ENCODE measurements at regions not wholly inside any gene's neighbourhood (a gene's known extent, or its start where the extent isn't known, plus 50 kb on each side); places are given as distances from the start of the nearest gene placed in this dataset.
"Not testable (repeated sequence)": the region's sequence is repeated elsewhere in the genome, so short reads cannot be mapped to it uniquely, and the experiment has no call there.

DNA sequence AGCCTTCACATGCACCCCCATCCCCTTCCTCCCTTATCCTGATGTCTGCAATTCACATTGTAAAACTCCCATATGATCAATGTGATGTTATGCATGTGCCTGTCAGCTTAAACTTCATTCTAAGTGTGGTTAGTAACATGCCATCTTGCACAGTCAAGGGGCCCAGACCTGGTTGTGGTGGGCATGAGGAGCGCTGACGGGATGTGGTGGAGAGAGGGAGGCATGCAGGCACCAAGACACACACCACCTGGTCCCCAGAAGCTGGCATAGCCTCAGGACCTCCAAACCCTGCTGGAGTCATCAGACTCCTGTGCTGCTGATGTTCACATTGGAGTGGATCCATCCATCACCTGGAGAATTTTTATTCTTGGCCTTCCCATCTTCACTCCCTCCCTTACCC, 90.5 kb upstream of the ABCC4 start:
- no peak for DNase-seq

DNA sequence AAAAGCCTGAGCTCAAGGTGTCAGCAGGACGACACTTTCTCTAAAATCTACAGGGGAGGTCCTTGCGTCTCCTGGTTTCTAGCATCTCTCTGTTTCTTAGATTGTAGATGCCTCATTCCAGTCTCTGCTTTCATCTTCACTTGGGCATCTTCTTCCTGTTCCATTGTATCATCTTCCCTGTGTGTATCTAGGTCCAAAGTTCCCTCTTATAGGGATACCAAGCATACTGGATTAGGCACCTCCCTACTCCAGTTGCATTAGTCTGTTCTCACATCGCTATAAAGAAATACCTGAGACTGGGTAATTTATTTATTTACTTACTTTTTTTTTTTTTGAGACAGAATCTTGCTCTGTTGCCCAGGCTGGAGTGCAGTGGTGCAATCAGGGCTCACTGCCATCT, 91.3 kb upstream of the ABCC4 start:
- DNase-seq = no peak

DNA sequence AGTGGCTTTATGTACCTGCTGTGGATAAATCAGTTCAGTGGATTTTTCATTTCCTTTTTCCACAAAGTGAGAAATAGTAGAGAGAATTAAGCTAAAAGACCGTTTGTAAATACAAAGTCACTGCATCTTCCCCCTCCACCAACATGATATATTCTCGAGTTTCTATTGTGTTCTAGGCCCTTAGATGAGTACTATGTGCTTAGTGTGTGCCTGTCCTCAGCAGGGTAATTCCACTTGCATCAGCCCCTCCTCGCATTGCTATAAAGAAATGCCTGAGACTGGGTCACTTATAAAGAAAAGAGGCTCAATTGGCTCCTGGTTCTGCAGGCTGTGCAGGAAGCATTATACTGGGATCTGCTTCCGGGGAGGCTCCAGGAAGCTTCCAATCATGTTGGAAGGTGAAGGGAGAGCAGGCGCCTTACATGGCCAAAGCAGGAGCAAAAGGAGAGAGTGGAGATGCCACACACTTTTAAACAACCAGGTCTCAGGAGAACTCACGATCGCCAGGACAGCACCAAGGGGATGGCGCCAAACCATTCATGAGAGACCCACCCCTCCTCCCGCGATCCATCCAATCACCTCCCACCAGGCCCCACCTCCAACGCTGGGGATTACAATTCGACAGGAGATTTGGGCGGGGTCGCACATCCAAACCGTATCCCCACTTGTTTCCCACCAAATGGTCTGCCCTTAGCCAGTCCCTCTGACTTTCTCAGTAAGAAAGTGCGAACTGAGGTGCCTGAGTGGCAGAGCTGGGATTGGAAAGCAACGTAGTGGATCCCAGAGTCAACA, 102.3 kb upstream of the ABCC4 start:
- no peak for DNase-seq

DNA sequence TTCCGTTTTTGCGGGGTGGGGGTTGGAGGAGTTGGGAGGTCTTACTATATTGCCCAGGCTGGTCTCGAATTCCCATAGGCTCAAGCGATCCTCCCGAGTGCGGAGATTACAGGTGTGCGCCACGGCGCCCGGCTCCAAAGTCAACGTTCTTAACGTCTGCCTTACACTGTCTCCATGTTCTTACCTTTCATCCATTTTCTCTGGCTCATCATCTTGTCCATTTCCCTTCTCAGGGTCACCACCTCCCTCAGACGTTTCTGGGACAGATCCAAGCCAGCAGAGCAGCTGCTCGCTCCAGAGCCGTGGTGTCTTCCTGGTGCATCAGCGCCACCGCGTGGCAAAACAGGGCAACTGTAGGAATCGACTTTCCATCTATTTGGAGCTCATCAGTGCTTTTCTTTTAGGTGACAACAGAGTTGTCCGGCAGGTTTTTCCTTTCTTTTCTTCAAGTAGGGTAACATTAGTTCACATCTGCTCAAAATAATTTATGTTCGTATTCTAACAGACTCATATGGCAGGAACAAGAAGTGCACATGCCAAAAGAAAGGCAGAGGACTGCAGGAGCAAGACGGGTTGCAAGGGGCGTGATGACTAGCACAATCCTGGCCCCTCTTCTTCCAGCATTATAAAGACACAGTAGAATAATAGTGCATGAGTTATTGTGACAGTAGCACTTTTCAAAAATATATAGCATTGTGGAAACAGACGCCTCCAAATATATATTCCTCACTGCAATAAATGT, 103.1 kb upstream of the ABCC4 start:
- peak; percentile 75 for DNase-seq

DNA sequence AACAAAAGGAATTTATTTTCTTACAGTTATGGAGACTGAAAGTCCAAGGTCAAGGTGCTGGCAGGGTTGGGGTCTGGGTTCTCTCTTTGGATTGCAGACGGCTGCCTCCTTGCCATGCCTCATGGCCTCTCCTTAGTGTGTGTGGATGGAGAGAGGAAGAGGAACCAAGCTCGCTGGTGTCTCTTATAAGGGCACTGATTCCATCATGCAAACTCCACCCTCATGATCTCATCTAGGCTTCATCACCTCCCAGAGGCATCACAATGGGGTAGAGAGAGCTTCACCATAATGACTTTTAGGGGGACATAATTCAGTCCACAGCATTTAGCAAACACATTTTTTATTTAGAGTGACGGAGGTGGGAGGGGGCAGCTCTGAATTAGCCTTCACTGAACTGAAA, 104.9 kb upstream of the ABCC4 start:
- DNase-seq = no peak

DNA sequence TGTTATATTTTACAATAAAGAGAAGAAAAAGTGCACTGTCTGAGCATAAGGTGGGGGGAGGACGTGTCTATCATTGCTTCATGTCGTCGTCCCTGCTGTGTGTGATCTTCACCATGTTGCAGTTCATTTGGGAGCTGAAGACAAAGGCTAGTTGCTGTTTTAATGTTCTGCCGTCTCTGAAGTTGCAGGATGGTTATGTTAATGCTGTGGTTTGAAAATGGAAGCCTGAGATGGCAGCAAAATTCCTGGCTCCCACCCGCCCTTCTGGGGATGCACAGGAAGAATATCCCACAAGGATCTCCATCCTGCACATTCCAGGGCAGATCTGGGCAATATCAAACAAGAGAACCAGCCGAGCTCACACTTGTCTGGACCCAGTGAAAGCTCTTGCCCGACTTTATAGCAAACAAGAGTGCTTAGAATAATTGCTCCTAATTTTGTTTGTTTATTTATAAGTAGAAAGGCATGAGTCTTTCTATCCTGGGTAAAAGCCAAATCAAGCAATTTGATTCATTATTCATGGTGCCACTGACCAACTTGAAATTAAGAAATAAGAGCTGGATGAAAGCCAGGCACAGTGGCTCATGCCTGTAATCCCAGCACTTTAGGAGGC, 110.3 kb upstream of the ABCC4 start:
- DNase-seq = no peak

DNA sequence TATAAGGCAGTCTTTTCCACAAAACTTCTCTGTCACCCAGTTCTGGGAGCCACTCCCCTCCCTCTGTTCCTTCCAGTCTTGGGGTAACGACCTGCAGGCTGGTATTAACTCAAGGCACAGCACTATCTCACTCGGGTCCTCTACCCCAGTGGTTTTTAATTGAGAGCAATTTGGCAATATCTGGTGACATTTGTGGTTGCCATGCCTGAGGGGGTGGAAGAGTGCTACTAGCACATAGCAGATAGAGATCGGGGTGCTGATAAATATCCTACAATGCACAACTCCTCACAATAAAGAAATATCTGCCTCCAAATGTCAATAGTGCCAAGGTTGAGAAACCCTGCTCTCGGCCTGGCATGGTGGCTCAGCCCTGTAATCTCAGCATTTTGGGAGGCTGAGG, 117.7 kb upstream of the ABCC4 start:
- DNase-seq = no peak

DNA sequence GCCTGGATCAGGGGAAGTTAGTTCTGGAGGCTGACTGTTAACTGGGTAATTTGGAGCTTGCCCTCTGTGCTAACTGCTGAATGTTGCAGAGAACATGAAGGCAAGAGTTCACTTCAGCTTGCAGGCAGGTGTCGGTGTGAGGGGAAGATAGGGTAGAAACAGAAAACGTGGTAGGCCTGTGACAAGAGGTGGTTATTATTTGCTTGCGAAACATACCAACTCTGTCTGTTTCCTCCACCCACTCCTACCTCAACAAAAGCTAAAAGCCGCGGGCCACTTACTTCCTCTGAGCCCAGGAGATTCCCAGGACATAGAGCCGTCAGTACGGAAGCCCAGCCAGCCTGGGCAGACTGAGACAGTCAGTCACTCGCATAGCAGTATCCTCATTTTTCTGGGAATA, 119.2 kb upstream of the ABCC4 start:
- DNase-seq = no peak

DNA sequence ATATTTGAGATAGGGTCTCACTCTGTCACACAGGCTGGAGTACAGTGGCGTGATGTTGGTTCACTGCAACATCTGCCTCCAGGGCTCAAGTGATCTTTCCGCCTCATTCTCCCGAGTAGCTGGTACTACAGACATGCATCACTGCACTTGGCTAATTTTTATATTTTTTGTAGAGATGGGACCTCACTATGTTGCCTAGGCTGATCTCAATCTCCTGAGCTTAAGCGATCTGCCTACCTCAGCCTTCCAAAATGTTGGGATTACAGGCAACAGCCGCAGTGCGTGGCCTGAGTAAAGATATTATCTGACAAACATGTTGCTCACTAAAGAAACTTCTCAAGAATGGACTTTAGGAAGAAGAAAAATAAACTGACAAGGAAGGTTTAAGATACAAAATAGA, 125.4 kb upstream of the ABCC4 start:
- DNase-seq = no peak

DNA sequence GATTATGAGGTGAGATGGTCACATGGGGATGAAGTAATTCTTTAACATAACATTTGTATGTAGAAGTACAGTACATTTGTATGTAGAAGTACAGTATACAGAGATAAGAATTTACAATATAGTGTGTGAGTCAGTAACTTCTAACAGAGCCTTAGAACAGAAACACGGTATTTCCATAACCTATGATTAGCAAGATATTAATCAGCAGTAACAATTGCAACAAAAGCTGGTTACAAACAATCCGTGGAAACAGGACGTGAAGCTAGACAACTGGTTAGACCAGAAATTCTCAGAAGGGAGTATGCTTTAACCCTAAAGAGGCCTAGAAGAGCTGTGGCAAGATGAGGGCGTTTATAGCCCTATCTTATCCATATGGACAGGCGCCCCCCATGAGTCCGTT, 122.0 kb upstream of the CLDN10 start:
- DNase-seq = not testable (repeated sequence)

DNA sequence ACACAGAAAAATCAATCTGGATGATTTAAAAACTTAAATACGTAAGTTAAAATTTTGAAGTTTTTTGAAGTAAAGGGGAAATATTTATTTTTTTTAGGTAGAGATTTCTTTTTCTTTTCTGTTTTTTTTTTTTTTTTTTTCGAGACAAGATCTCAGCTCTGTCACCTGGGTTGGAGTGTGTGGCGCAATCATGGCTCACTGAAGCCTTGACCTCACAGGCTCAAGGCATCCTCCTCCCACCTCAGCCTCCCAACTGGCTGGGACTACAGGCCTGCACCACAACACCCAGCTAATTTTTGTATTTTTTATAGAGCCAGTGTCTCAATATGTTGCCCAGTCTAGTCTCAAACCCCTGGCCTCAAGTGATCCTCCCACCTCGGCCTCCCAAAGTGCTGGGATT, 120.4 kb upstream of the CLDN10 start:
- no peak for DNase-seq

DNA sequence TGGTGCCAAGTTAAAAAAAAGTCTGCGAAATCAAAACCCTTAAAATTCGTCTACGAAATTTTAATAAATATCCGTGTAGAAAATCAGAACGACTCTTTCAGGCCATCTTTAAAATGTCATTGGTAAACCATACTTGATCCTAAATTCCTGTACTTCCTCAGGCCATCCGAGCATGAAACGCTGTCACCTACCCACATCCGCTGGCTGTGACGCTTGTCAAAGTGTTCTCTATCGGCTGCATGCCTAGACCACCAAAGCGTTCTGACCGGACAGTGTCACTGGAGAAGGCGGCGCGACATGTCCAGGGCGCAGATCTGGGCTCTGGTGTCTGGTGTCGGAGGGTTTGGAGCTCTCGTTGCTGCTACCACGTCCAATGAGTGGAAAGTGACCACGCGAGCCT, 119.0 kb upstream of the CLDN10 start:
- no peak for DNase-seq

DNA sequence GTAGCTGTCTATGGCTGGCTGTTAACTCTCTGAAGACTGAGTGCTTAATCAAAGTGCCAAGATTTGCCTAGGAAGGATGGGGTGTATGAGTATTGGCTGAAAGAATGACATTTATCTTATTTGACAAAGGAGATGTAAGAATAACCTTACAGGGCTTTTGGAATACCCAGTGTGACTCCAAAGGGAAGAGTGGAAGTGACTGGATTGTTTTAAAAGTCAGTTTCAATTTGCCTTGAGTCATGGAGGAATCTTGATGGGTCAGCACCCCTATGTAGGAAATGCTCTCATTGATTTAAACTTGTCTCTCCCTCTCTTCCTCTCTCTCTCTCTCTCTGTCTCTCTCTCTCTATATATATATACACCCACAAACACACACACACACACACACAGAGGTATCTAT, 118.4 kb upstream of the CLDN10 start:
- no peak for DNase-seq

DNA sequence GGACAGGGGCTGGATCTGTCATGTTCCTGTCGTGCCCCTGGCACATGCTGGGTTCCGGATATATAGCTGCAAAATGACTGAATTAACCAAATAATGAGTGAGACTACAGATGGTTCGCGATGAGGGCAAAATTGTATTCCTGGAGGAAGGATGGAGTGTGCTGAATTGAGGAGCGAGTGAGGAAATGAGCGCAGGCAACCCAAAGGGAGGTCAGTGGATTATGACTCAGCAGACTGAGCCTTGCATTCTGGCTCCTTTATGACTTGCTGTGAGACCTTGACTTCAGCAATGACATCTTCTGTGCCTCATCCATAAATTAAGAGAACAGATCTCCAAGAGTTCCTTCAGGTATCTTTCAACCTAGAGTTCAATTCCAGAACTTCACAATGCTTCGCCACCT, 115.0 kb upstream of the CLDN10 start:
- no peak for DNase-seq

DNA sequence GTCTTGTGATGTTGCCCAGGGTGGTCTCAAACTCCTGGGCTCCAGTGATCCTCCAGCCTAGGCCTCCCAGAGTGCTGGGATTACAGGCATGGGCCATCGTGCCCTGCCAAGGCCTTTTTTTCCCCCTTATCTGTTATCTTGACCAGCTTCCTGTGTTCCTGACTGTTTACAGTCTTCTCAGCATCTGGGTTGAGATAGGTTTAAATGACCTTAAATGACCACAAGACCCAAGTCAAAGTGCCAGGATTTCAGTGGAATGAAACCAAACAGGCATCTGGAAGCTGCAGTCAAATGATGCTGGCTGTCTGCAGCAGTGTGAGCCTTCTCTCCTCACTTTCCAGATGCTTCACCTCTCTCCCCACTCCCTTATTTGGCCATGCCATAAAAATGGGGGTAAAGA, 114.2 kb upstream of the CLDN10 start:
- DNase-seq = no peak

DNA sequence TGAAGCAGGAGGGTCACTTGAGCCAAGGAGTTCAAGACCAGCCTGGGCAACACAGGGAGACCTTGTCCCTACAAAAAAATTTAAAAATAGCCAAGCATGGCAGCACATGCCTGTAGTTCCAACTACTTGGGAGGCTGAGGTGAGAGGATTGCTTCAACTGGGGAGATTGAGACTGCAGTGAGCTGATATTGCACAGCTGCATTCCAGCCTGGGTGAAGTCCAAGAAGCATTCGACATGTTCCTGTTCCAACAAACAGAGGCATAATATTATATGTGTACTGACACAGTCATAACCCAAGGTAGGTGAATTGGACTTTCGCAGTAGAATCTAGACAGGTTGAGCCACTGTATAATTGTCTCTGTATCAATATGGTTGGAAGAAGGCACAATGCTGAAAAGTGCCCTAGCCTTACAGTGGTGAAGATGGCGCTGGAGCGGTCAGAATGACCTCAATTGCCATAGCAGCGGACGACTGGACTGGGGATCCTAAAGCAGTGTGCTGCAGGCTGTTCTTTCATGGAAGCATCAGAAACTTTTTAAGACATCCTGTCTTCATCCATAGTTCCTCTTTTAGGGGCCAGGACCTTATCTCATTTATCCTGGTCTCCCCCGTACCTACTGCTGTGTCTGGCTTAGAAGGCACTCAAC, 112.0 kb upstream of the CLDN10 start:
- no peak for DNase-seq

DNA sequence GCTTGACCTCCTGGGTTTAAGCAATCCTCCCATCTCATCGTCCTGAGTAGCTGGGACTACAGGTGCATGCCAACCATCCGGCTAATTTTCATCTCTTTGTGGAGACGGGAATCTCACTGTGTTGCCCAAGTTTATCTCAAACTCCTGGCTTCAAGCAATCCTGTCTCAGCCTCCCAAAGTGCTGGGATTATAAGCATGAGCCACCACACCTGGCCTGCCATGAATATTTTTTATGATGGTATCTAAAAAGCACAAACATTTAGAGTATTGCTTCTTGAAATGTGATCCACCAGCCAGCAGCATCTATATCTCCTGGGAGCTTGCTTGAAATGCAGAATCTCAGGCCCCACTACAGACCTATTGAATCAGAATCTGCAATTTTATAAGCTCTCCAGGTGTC, 111.2 kb upstream of the CLDN10 start:
- DNase-seq = no peak

DNA sequence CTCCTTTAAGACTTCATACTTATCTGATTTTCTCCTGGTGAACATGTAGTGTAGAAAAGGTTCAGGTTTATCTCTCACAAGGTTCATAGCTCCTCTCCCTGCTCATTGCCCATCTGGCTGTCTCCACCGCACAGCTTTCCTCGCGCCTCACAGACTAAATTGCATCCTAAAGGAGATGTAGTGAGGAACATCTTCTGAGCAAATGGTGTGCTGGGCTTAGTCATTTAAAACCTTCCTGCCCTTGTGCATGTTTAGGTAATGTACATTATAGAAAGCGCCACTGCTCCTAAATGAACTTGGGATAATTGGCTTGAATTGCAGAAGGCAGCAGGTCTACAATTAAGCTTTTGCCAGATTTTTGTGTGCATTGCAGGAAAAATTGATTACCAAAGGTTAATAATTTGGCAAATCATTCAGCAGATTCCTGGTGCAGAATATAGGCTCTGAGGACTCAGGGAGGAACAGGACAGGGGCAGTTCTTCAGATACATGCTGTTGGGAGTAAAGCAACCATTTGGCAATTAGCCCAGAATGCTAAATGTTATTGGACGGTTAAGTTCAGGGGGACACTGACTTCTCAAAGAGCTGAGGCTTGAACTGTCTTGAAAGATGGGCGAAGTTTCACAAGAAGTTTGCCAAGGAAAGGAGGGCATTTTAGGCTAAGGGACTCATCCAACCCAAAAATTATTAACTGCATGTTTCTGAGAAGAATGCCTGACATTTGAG, 108.4 kb upstream of the CLDN10 start:
- no peak for DNase-seq

DNA sequence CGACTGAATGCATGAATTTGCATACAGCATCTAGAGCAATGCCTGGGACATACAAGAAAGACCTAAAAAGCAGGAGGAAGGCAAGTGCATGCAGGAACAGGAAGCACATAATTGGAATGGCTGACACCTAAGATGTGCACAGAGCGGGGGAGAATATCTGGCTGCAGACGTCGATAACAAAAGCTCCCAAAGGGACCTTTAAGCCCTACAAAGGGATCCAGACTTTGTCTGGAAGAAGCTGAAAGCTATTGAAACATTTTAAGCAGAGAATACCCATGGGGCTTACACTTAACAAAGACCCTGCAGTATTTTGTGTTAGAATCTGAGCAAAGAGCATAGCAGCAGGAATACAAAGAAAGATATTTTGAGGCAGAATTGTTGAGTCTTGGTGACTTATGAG, 107.4 kb upstream of the CLDN10 start:
- no peak for DNase-seq

DNA sequence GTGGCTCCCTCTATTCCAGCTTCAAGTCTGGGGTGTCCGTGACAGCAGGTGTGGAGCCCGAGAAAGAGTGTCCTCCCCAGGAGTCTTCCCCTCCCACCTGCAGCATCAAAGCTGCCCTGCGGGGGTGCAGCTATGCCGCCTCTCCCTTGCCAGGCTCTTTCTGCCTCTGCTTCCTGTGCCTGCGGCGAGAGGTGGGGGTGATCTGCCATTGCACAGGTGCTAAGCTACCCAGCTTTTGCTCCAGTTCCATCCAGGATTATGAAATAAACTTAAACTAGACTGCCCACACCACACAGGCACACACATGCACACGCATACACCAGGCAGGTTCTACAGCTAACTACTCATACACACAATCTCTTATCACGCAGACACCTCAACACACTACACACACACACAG, 104.7 kb upstream of the CLDN10 start:
- DNase-seq = no peak

DNA sequence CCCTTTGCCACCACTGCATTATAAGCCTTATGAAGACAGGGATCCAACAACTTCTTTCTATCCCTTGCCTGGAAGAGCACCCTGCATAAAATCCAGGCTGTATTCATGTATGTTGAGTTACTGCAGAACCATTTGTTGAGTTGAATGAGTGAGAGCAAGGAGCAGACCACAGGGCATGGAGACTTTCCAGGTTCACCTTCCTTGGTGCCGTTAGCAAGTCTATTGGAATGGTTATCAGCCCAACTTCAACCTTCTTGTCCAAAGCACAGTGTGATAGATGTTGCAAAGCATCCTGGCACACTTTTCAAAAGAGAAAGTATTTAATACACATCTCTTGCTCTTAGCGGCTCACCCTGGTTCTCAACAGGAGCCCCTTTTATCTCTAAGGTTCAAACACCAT, 100.9 kb upstream of the CLDN10 start:
- no peak for DNase-seq

DNA sequence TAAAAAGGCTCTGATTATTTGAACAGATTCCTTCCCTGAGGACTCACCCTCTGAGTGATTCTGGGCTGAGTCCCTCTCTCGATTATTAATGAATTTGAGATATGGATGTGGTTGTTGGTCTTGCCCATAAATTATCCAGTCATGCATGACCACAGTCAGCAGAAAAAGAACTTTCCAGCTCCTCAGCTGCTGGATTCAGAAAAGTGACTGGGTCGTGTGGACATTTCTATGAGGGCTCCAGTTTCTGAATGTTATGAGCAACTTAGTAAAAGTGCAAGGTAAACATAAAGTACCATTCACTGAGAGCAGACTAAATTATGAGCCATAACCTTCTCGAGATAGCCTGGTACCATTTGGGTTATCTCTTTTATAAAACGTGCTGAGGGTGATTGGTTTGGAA, 100.1 kb upstream of the CLDN10 start:
- DNase-seq = no peak

DNA sequence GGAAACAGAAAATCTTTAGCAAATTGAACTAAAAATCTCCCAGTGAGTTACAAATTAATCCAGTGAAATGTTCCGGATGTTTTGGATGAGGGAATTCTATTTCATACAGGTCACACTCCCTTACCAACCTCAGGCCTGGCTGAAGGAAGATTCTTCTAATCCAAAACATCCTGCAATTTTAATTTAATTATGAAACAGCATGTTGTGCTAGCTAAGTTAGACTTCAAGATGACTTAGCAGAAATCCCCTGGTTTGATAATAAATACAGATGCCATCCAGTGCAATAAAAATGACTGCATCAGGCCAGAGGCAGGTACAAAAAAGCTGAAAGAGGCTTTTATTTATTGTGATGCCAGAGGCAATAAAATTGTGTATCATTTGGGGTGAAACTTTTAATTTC, 96.7 kb upstream of the CLDN10 start:
- DNase-seq = no peak

Measured in activated naive CD4-positive, alpha-beta T cell treated with anti-CD3 and anti-CD28 coated beads, Interleukin-2, amount 50 U/mL, for 16 hours (primary cell).